MM.1S (cell line): ENCODE measurements at regions not wholly inside any gene's neighbourhood (a gene's known extent, or its start where the extent isn't known, plus 50 kb on each side); places are given as distances from the start of the nearest gene placed in this dataset.

ENCODE experiments used
- CTCF ChIP-seq: fragments of 300-600 bp; sonication (generic); IDR thresholded peaks from 2 replicates; pipeline ENCODE4 v1.5.1; 2016; ENCODE audit warnings: antibody characterized with exemption, low read length, mixed read lengths
- EZH2phosphoT487 ChIP-seq: fragments of 300-600 bp; sonication (generic); IDR thresholded peaks from 2 replicates; pipeline ENCODE4 v1.6.1; 2018; ENCODE audit warnings: antibody characterized with exemption, low read length

GRCh38 chr20:53711333-53712211 is 117.9 kb upstream of the ZNF217 start:
- no peak for TF ChIP-seq CTCF
- no peak for TF ChIP-seq EZH2phosphoT487
